K562 (cell line): ENCODE measurements at regions not wholly inside any gene's neighbourhood (a gene's known extent, or its start where the extent isn't known, plus 50 kb on each side); places are given as distances from the start of the nearest gene placed in this dataset.

Experiments
- BRCA1 ChIP-seq, 2 experiments: fragments of 450-650 bp in 1 of 2; sonication (generic) in 1 of 2; formaldehyde crosslinking in 1 of 2; IDR thresholded peaks; 2 replicates each; pipeline versions ENCODE4 v1.5.0 to v1.6.1; 2017 to 2020; ENCODE audit warnings: mild to moderate bottlenecking in 1 of 2, missing genetic modification reagents in 1 of 2
- CC2D1A ChIP-seq: fragments of 450-650 bp; IDR thresholded peaks from 2 replicates; pipeline ENCODE4 v1.6.1; 2017; ENCODE audit warnings: mild to moderate bottlenecking
- EP400 ChIP-seq: fragments of 450-650 bp; IDR thresholded peaks from 2 replicates; pipeline ENCODE4 v1.6.1; 2017; ENCODE audit warnings: antibody characterized with exemption, mild to moderate bottlenecking, moderate library complexity
- FOS ChIP-seq: IDR thresholded peaks from 3 replicates; pipeline ENCODE4 v1.6.1; 2011; ENCODE audit not compliant: insufficient read length; ENCODE audit errors: extremely low read depth
- FOSL1 ChIP-seq: fragments of 200-800 bp; sonication (Bioruptor generic); conservative IDR thresholded peaks from 2 replicates; pipeline ENCODE4 v1.6.1; 2016; ENCODE audit warnings: missing genetic modification characterization, missing compliant biosample characterization
- GABPA ChIP-seq: fragments of 200-800 bp; sonication (Bioruptor generic); conservative IDR thresholded peaks from 2 replicates; pipeline ENCODE4 v1.6.1; 2016; ENCODE audit warnings: low read depth, missing genetic modification characterization, missing compliant biosample characterization
- MED1 ChIP-seq: sonication (generic); formaldehyde crosslinking; IDR thresholded peaks from 2 replicates; pipeline ENCODE4 v1.8.1; 2023; ENCODE audit warnings: missing genetic modification reagents, borderline replicate concordance
- MGA ChIP-seq: fragments of 450-650 bp; IDR thresholded peaks from 2 replicates; pipeline ENCODE4 v1.6.1; 2016; ENCODE audit warnings: mild to moderate bottlenecking, moderate library complexity
- TCF15 ChIP-seq: fragments of 250-450 bp; sonication (Bioruptor Pico); IDR thresholded peaks from 2 replicates; pipeline ENCODE4 v1.8.0; 2022; ENCODE audit warnings: moderate library complexity, mild to moderate bottlenecking, inconsistent platforms
- ZKSCAN3 ChIP-seq: fragments of 250-450 bp; sonication (Bioruptor Pico); IDR thresholded peaks from 2 replicates; pipeline ENCODE4 v1.4.0; 2020
- ZNF184 ChIP-seq: sonication (generic); formaldehyde crosslinking; IDR thresholded peaks from 2 replicates; pipeline ENCODE4 v1.5.0; 2020; ENCODE audit warnings: missing genetic modification reagents
- ZNF280A ChIP-seq: fragments of 450-650 bp; IDR thresholded peaks from 2 replicates; pipeline ENCODE4 v1.6.1; 2018; ENCODE audit warnings: mild to moderate bottlenecking, low read depth; ENCODE audit not compliant: partially characterized antibody
- ZNF589 ChIP-seq: fragments of 200-800 bp; sonication (Bioruptor generic); IDR thresholded peaks from 2 replicates; pipeline ENCODE4 v1.6.1; 2016; ENCODE audit warnings: low read depth, missing genetic modification characterization, missing compliant biosample characterization
- ZNF717 ChIP-seq: fragments of 250-450 bp; sonication (Bioruptor Pico); IDR thresholded peaks from 2 replicates; pipeline ENCODE4 v1.5.0; 2021

- TF ChIP-seq MGA: no peak
- no peak for TF ChIP-seq CC2D1A
- no peak for TF ChIP-seq EP400
- no peak for TF ChIP-seq ZNF184 (CRISPR knock-in tag)
- no peak for TF ChIP-seq BRCA1 (IDR thresholded peaks at IDR 0.05)
- TF ChIP-seq BRCA1 (CRISPR knock-in tag; IDR thresholded peaks at IDR 0.05): no peak
- TF ChIP-seq ZNF589 (CRISPR knock-in tag): peak; percentile 89; the same call in 1 of the 2 replicates
- no peak for TF ChIP-seq FOS
- no peak for TF ChIP-seq TCF15
- TF ChIP-seq FOSL1 (tag): peak; percentile 85
- 0 out of 2 replicates have a peak, but pooled peaks have one; percentile 28 for TF ChIP-seq GABPA
- TF ChIP-seq ZKSCAN3 (CRISPR knock-in tag): no peak
- no peak for TF ChIP-seq MED1
- no peak for TF ChIP-seq ZNF280A
- TF ChIP-seq ZNF717 (CRISPR knock-in tag): no peak
Measured at GRCh38 chr5:174159327-174160114, 114.0 kb downstream of the NSG2 start (continued).
